Frontal cortex (tissue), 3 donors: ENCODE measurements at regions not wholly inside any gene's neighbourhood (a gene's known extent, or its start where the extent isn't known, plus 50 kb on each side); places are given as distances from the start of the nearest gene placed in this dataset.
"Not testable (repeated sequence)": the region's sequence is repeated elsewhere in the genome, so short reads cannot be mapped to it uniquely, and the experiment has no call there.

Experiments used
- DNase-seq, 2 donors: peaks; one replicate each; pipeline ENCODE4 v3.0.0; 2012; ENCODE audit warnings: low spot score in 2 of 2
- FAIRE-seq: peaks from 2 replicates; lab custom pipeline; 2012; peaks lifted over from hg19 to GRCh38; lab: Jason Lieb, UNC
- donor health status: control.
- donor health status: control.
- donor health status: control.

- DNase-seq, FAIRE-seq: not testable (repeated sequence)
Observed at GRCh38 chr14:106197264-106197663, 670.9 kb downstream of the TMEM121 start.

DNA sequence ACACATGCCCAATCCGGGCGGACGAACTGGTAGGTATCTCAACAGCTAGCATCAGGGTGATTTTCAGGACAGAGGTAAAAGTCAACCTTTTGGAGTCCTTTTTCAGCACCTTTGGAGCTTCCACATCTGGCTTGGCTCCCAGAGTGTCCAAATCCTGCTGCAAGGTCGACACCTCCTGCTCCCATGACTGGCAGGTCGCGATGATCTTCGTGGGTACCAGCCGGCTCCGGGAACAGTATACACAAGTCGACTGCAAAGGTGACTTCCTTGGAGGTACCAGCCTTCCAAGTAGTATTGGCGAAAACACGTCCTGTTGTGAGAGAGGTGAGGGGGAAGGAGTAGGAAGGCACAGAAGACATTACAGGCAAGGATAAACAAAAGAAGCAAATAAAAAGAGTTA, 672.7 kb downstream of the TMEM121 start:
- DNase-seq = no peak
- FAIRE-seq = no peak

DNA sequence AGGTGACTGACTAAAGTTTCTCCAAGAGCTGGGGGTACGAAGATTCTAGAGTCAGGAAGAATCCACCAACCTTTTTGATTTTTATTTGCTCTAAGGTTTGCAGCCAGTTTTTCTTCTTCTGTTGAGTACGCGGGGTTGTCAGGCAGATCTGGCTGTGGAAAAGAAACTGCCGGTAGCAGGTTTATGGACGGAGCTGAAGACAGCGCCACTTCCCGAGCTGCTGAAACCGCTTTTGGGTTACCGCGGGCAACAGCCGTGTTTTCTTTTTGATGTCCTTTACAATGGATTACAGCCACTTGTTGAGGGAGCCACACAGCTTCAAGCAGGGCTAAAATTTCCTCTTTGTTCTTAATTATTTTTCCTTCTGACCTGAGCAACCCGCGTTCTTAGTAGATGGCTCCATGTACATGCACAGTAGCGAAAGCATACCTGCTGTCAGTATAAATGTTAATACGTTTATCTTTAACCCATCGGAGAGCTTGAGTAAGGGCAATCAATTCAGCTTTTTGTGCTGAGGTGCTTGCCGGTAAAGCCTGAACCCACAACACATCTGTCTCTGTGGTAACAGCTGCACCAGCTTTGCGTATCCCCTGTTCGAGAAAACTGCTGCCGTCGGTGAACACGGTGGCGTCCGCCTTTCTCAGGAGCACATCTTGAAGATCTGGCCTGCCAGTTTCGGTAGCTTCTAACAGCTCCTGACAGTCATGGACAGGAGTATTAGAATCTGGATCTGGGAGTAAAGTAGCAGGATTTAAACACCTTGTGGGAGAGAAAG, 674.3 kb downstream of the TMEM121 start:
- no peak for DNase-seq
- no peak for FAIRE-seq

GRCh38 chr14:106201376-106201775, 675.0 kb downstream of the TMEM121 start:
- FAIRE-seq (no peak), DNase-seq (no peak)

DNA sequence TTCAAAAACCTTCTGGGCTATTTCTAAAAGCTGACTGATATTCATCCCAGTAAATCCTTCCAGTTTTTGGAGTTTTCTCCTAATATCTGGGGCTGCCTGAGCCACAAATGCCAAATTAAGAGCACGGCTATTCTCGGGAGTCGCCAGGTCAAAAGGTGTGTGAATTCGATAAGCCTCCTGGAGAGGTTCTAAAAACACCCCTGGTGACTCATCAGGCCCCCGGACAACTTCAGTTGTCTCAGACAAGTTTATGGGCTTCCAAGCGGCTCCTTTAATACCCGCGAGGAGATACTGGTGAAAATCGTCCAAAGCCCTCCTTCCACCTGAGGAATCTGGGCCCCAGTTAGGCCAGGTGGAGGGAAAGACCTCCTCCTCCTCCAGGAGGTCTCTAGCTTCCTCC, 677.1 kb downstream of the TMEM121 start:
- FAIRE-seq (no peak), DNase-seq (no peak)

GRCh38 chr14:106204063-106204462, 677.7 kb downstream of the TMEM121 start:
- no peak for DNase-seq
- no peak for FAIRE-seq

DNA sequence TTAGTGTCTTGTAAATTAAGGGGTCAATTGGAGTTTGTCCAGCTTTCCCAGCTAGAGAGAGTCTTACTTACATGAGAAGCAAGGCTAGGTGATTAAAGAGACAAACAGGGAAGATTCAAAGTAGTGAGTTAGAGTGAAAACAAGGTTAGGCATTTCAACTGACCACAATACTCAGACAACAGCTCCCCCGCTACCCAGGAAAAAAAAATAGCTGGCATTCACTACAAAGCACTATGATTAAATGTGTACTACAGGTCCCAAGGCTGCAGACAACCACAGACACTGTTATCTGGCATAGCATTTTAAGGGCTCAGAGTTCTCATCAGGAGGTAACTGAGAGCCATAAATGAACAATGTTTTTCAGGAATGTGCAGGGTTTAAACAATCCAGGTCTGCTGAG, 680.9 kb downstream of the TMEM121 start:
- DNase-seq = no peak
- FAIRE-seq = no peak

DNA sequence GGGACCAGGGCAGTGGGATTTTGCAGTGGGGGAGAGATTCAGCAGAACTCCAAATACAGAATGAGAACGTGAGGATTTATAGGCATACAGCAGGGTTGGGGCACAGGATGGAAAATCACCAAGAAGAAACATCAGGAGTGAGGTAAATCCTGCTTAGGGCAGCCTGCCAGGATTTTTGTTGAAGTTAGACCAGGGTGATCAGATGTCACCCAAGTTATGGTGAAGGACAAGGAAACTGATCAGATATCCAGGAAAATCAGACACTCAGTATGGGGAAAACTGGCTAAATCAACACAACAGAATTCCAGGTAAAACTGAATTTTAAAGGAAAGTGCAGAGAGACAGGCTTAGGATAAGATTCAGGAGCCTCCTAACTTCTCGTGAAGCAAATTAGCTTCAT, 682.4 kb downstream of the TMEM121 start:
- DNase-seq (no peak), FAIRE-seq (no peak)

DNA sequence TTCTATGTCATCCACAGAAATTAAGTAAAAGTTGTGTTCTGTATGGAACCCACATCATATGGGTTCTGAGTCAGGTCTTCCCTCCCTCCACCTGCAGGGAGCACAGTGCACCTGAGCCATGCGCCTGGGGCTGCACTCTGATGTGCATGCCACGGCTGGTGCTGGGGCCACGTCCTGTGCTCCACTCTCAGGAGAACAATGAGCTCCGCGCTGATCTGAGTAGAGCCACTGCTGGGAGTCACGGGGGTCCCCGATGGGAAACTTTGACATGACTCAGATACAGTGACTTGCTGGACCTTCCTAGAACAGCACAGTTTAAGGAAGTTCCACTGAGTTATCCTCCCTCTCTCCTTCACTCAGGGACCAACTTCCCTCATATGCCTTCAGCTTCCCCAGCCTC, 683.4 kb downstream of the TMEM121 start:
- no peak for DNase-seq

GRCh38 chr14:106210650-106211049, 684.3 kb downstream of the TMEM121 start:
- no peak for DNase-seq
- FAIRE-seq = no peak

More for the DNA sequence above, 683.4 kb downstream of the TMEM121 start:
- no peak for FAIRE-seq

GRCh38 chr14:106211334-106211900, 685.0 kb downstream of the TMEM121 start:
- no peak for FAIRE-seq
- DNase-seq = no peak

GRCh38 chr14:106215229-106215628, 688.8 kb downstream of the TMEM121 start:
- DNase-seq (no peak), FAIRE-seq (no peak)

DNA sequence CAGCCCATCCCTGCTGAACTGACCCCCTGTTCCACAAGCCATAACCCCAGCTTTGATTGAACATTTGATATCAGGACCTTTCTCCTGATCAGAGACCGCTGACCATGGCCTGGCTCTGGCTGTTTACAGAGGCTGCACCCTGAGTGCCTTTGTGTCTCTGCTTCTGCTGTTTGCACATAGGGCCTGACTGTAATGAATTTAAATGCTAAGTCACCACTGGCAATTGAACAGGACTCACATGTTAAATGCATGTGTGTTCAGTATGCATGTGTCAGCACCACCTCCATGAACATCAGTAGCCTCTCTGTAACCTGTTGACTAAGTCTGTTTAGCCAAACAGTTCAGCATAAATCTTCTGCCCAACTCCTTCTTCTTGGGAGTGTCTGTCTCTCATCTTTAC, 690.3 kb downstream of the TMEM121 start:
- FAIRE-seq (no peak), DNase-seq (no peak)

DNA sequence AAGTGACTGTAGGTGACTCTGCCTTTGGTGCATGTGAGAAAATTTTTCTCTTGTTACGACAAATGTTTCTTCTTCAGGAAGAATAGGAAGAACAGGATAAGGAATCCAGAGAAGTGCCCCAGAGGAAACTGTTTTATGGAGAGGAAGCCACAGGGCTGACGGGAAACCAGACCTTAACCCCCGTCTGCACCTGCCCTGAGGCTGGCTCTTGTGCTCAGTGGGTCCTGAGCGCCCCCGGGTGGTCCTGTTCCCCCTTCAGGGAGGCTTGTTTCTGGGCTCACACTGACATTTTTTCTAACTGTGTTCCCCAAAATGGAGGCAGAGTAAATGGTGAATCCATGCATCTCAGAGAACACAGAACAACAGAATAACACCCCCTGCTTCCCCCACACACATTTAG, 691.8 kb downstream of the TMEM121 start:
- DNase-seq (no peak), FAIRE-seq (no peak)

DNA sequence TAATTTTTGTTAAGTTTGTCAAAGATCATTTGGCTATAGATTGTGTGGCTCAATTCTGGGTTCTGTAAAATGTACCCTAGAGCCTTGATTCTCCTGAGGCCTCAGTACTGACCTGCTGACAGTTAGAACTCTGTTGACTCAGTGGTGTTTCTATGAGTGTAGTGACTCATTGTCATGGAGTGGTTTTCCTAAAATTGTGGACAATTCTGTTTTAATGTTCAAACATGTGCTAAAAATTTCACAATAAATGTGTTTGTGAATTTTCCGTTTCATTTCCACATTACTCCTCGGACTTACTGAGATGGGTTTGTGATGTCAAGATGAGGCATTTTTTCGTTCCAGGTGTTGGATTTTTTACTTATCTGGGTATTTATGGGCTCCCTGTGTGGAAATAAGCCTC, 695.9 kb downstream of the TMEM121 start:
- FAIRE-seq (no peak), DNase-seq (no peak)

GRCh38 chr14:106222731-106223130, 696.3 kb downstream of the TMEM121 start:
- DNase-seq (no peak), FAIRE-seq (no peak)

GRCh38 chr14:106227793-106228192, 701.4 kb downstream of the TMEM121 start:
- DNase-seq = no peak
- no peak for FAIRE-seq

GRCh38 chr14:106228541-106229158, 702.3 kb downstream of the TMEM121 start:
- no peak for FAIRE-seq

GRCh38 chr14:106230071-106230470, 703.7 kb downstream of the TMEM121 start:
- no peak for DNase-seq
- FAIRE-seq = no peak

More at GRCh38 chr14:106228541-106229158, 702.3 kb downstream of the TMEM121 start:
- no peak for DNase-seq

DNA sequence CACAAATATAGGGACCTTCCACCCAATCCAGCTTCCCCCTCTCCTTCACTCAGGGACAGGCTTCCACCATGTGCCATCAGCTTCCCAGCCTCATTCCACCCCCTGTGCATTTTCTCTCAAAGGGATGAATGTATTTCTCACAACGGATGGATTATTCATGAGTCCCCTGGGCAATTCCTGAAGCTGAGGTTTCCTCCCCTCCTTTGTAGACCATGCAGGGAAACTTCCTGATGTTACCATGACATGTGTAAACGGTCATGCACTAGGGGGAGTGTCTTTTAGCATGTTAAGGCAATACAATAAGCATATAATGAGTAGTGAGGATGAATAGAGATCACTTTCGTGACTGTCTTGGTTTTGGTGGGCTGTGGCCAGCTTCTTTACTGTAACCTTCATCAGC, 706.8 kb downstream of the TMEM121 start:
- not testable (repeated sequence) for FAIRE-seq, DNase-seq
